ENCODE measurements at regions not wholly inside any gene's neighbourhood (a gene's known extent, or its start where the extent isn't known, plus 50 kb on each side); places are given as distances from the start of the nearest gene placed in this dataset.

DNA sequence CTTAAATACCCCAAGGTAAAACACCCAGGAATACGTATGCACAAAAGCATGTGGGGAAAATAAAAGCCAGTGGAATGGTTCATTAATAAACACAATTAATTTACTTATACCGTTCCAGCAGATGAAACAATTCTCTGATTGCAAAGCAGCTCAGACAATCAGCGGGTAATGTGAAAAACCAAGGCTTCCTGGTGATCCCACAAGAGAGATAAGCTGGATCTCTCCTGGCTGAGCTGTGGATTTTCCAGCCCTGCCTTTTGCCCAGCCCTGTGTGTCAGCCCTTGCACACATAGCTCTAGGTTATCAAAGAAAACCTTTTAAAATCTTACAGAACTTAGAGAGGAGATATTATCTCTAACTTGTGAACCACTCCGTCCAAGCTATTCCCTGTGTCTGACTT lies 1010.7 kb upstream of the AUTS2 start:
- no peak for TF ChIP-seq ZNF114 (CRISPR knock-in tag; IDR thresholded peaks at IDR 0.05)
- TF ChIP-seq EZH2phosphoT487 (IDR thresholded peaks at IDR 0.05; ENCODE audit: unreplicated experiment) = no peak
- TF ChIP-seq, protein P1, sequence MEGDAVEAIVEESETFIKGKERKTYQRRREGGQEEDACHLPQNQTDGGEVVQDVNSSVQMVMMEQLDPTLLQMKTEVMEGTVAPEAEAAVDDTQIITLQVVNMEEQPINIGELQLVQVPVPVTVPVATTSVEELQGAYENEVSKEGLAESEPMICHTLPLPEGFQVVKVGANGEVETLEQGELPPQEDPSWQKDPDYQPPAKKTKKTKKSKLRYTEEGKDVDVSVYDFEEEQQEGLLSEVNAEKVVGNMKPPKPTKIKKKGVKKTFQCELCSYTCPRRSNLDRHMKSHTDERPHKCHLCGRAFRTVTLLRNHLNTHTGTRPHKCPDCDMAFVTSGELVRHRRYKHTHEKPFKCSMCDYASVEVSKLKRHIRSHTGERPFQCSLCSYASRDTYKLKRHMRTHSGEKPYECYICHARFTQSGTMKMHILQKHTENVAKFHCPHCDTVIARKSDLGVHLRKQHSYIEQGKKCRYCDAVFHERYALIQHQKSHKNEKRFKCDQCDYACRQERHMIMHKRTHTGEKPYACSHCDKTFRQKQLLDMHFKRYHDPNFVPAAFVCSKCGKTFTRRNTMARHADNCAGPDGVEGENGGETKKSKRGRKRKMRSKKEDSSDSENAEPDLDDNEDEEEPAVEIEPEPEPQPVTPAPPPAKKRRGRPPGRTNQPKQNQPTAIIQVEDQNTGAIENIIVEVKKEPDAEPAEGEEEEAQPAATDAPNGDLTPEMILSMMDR (conservative IDR thresholded peaks at IDR 0.05; ENCODE audit: low read depth in 2 of 2) = no peak
- no peak for TF ChIP-seq CREB1 (CRISPR knock-in tag; IDR thresholded peaks at IDR 0.05; ENCODE audit: low read depth)
- no peak for TF ChIP-seq POLR2AphosphoS5 (IDR thresholded peaks at IDR 0.05; ENCODE audit: low read depth)
- TF ChIP-seq JUNB (IDR thresholded peaks at IDR 0.05; ENCODE audit: unreplicated experiment) = no peak
- TF ChIP-seq ZNF331 (CRISPR knock-in tag; IDR thresholded peaks at IDR 0.05; ENCODE audit: low read depth) = no peak
- no peak for ATAC-seq
- H3K79me2 ChIP-seq (replicated peaks; ENCODE audit: insufficient read depth) = no peaks in the 10 kb centered on the region

DNA sequence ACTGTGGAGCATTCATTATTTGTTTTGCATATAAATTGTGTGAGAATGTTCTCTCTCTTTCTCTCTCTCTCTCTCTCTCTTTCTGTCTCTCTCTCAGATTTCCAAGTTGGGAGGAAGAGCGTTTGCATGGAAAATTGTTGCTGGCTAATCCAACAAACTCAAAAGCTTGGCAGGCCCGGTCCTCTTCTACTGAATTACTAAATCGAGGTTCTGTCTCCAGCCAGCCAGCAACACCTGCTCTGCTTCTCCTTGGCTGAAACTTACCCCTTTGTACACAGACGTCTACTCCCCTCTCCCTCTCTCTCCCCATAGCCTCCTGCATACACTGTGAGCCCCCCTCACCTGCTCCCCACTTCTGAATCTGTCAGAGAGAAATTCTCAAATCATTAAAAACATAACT lies 996.4 kb upstream of the AUTS2 start:
- no peak overlapping the region for H3K27ac Mint-ChIP-seq
- peaks cover 98% of the 10 kb centered on the region for H3K9me3 Mint-ChIP-seq
- no peaks in the 10 kb centered on the region for H3K27me3 ChIP-seq (ENCODE audit: insufficient read depth)
- no peaks in the 10 kb centered on the region; the same call in 1 of the 2 replicates for H3K36me3 ChIP-seq (ENCODE audit: insufficient read depth)
- no peak overlapping the region for H2AFZ ChIP-seq
- H3F3A ChIP-seq (replicated peaks; ENCODE audit: low read depth) = no peaks in the 10 kb centered on the region
- TF ChIP-seq, protein P2, sequence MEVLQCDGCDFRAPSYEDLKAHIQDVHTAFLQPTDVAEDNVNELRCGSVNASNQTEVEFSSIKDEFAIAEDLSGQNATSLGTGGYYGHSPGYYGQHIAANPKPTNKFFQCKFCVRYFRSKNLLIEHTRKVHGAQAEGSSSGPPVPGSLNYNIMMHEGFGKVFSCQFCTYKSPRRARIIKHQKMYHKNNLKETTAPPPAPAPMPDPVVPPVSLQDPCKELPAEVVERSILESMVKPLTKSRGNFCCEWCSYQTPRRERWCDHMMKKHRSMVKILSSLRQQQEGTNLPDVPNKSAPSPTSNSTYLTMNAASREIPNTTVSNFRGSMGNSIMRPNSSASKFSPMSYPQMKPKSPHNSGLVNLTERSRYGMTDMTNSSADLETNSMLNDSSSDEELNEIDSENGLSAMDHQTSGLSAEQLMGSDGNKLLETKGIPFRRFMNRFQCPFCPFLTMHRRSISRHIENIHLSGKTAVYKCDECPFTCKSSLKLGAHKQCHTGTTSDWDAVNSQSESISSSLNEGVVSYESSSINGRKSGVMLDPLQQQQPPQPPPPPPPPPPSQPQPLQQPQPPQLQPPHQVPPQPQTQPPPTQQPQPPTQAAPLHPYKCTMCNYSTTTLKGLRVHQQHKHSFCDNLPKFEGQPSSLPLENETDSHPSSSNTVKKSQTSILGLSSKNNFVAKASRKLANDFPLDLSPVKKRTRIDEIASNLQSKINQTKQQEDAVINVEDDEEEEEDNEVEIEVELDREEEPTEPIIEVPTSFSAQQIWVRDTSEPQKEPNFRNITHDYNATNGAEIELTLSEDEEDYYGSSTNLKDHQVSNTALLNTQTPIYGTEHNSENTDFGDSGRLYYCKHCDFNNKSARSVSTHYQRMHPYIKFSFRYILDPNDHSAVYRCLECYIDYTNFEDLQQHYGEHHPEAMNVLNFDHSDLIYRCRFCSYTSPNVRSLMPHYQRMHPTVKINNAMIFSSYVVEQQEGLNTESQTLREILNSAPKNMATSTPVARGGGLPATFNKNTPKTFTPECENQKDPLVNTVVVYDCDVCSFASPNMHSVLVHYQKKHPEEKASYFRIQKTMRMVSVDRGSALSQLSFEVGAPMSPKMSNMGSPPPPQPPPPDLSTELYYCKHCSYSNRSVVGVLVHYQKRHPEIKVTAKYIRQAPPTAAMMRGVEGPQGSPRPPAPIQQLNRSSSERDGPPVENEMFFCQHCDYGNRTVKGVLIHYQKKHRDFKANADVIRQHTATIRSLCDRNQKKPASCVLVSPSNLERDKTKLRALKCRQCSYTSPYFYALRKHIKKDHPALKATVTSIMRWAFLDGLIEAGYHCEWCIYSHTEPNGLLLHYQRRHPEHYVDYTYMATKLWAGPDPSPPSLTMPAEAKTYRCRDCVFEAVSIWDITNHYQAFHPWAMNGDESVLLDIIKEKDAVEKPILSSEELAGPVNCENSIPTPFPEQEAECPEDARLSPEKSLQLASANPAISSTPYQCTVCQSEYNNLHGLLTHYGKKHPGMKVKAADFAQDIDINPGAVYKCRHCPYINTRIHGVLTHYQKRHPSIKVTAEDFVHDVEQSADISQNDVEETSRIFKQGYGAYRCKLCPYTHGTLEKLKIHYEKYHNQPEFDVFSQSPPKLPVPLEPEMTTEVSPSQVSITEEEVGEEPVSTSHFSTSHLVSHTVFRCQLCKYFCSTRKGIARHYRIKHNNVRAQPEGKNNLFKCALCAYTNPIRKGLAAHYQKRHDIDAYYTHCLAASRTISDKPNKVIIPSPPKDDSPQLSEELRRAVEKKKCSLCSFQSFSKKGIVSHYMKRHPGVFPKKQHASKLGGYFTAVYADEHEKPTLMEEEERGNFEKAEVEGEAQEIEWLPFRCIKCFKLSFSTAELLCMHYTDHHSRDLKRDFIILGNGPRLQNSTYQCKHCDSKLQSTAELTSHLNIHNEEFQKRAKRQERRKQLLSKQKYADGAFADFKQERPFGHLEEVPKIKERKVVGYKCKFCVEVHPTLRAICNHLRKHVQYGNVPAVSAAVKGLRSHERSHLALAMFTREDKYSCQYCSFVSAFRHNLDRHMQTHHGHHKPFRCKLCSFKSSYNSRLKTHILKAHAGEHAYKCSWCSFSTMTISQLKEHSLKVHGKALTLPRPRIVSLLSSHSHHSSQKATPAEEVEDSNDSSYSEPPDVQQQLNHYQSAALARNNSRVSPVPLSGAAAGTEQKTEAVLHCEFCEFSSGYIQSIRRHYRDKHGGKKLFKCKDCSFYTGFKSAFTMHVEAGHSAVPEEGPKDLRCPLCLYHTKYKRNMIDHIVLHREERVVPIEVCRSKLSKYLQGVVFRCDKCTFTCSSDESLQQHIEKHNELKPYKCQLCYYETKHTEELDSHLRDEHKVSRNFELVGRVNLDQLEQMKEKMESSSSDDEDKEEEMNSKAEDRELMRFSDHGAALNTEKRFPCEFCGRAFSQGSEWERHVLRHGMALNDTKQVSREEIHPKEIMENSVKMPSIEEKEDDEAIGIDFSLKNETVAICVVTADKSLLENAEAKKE (CRISPR knock-in tag; IDR thresholded peaks at IDR 0.05) = no peak
- TF ChIP-seq NANOG (IDR thresholded peaks at IDR 0.05; ENCODE audit: borderline replicate concordance) (no peak), JUNB (IDR thresholded peaks at IDR 0.05; ENCODE audit: unreplicated experiment) (no peak), ZNF114 (CRISPR knock-in tag; IDR thresholded peaks at IDR 0.05) (no peak), STAT1 (IDR thresholded peaks at IDR 0.05; ENCODE audit: unreplicated experiment) (no peak), POLR2AphosphoS5 (IDR thresholded peaks at IDR 0.05; ENCODE audit: low read depth) (no peak)
- TF ChIP-seq, protein P1 (conservative IDR thresholded peaks at IDR 0.05; ENCODE audit: low read depth in 2 of 2) = no peak
- H3K4me1 Mint-ChIP-seq = no peaks in the 10 kb centered on the region
- DNase-seq (ENCODE audit: low spot score) (no peak), ATAC-seq (no peak)
- no peaks in the 10 kb centered on the region for H3K79me2 ChIP-seq (replicated peaks; ENCODE audit: insufficient read depth)
- H3K27ac ChIP-seq (ENCODE audit: low read depth) = no peak overlapping the region
- H4K20me1 ChIP-seq (replicated peaks; ENCODE audit: insufficient read depth) = no peaks in the 10 kb centered on the region
- H3K36me3 Mint-ChIP-seq (ENCODE audit: low read depth) = peaks cover 29% of the 10 kb centered on the region
- no peaks in the 10 kb centered on the region for H3K4me1 ChIP-seq (ENCODE audit: insufficient read depth)
- H3K4me3 Mint-ChIP-seq = no peak overlapping the region
- H3K4me2 ChIP-seq = no peak overlapping the region
- H3K9me2 ChIP-seq (ENCODE audit: insufficient read depth) = no peaks in the 10 kb centered on the region
- H3K4me3 ChIP-seq = no peak overlapping the region
- H3K27me3 Mint-ChIP-seq (ENCODE audit: insufficient read depth, low read depth, poor library complexity) = no peaks in the 10 kb centered on the region

More for the DNA sequence above, 1010.7 kb upstream of the AUTS2 start:
- Histone ChIP-seq H4K20me1 (replicated peaks; ENCODE audit: insufficient read depth) (no peaks in the 10 kb centered on the region), H3K4me2 (no peak overlapping the region), H2AFZ (no peak overlapping the region), H3K4me1 (ENCODE audit: insufficient read depth) (no peaks in the 10 kb centered on the region), H3F3A (replicated peaks; ENCODE audit: low read depth) (no peaks in the 10 kb centered on the region), H3K27me3 (ENCODE audit: insufficient read depth) (no peaks in the 10 kb centered on the region), H3K27ac (ENCODE audit: low read depth) (no peak overlapping the region), H3K9me2 (ENCODE audit: insufficient read depth) (no peaks in the 10 kb centered on the region), H3K4me3 (no peak overlapping the region), H3K36me3 (ENCODE audit: insufficient read depth) (no peaks in the 10 kb centered on the region; the same call in none of the 2 replicates)
- Mint-ChIP-seq H3K9me3 (peaks cover 96% of the 10 kb centered on the region), H3K36me3 (ENCODE audit: low read depth) (peaks cover 46% of the 10 kb centered on the region), H3K4me1 (no peaks in the 10 kb centered on the region), H3K27ac (no peak overlapping the region), H3K27me3 (ENCODE audit: insufficient read depth, low read depth, poor library complexity) (peaks cover 3% of the 10 kb centered on the region), H3K4me3 (no peak overlapping the region)
- no peak for DNase-seq (ENCODE audit: low spot score)
